IMR-90 (cell line): ENCODE measurements at regions not wholly inside any gene's neighbourhood (a gene's known extent, or its start where the extent isn't known, plus 50 kb on each side); places are given as distances from the start of the nearest gene placed in this dataset.

ENCODE experiments used
- ATAC-seq: fragments of 200-7000 bp; cut with Tn5 transposase; 2 replicates; pipeline ENCODE4 v1.9.1; 2020; ENCODE audit warnings: low read depth, mild to moderate bottlenecking, moderate library complexity
- BruUV-seq: library from RNA; stranded (reverse); fragments of 400-500 nt; replicated peaks from 2 replicates; lab custom pipeline; 2021; lab: Mats Ljungman, UMichigan
- CTCF ChIA-PET: fragments of 300-600 bp; formaldehyde crosslinking; extraction: SDS; loops from one replicate; lab custom pipeline; 2021; ENCODE audit warnings: antibody characterized with exemption; lab: Yijun Ruan, JAX
- POLR2A ChIA-PET: fragments of 300-600 bp; sonication (Branson Sonifier 250); formaldehyde crosslinking; loops from one replicate; lab custom pipeline; 2022; ENCODE audit warnings: antibody characterized with exemption; ENCODE audit not compliant: unreplicated experiment; lab: Charles Lee
- DNase-seq: peaks from one replicate; pipeline ENCODE4 v3.0.0; 2013
- H2AFZ ChIP-seq: replicated peaks from 2 replicates; pipeline ENCODE3; 2013; ENCODE audit warnings: low read length, mild to moderate bottlenecking; ENCODE audit not compliant: poor library complexity
- H2AK5ac ChIP-seq: 2 replicates; pipeline ENCODE4 v1.6.1; 2013; ENCODE audit warnings: low read depth, low read length, inconsistent platforms
- H2AK9ac ChIP-seq: replicated peaks from 2 replicates; pipeline ENCODE3; 2013; ENCODE audit warnings: mild to moderate bottlenecking, low read depth, low read length, moderate library complexity; ENCODE audit not compliant: poor library complexity
- H2BK120ac ChIP-seq: 2 replicates; pipeline ENCODE4 v1.6.1; 2013; ENCODE audit warnings: low read depth, low read length, inconsistent platforms
- H2BK15ac ChIP-seq: 3 replicates; pipeline ENCODE4 v1.6.1; 2013; ENCODE audit warnings: low read depth, low read length, inconsistent platforms
- H2BK20ac ChIP-seq: 2 replicates; pipeline ENCODE4 v1.6.1; 2013; ENCODE audit warnings: low read depth, mild to moderate bottlenecking, inconsistent platforms, low read length, moderate library complexity
- H2BK5ac ChIP-seq: 2 replicates; pipeline ENCODE4 v1.6.1; 2013; ENCODE audit warnings: mild to moderate bottlenecking, low read depth, low read length, inconsistent platforms; ENCODE audit not compliant: poor library complexity, severe bottlenecking
- H3K14ac ChIP-seq: replicated peaks from 2 replicates; pipeline ENCODE4 v1.6.1; 2013; ENCODE audit warnings: low read depth, low read length, inconsistent platforms
- H3K18ac ChIP-seq: 2 replicates; pipeline ENCODE4 v1.6.1; 2013; ENCODE audit warnings: low read depth, low read length, control low read depth
- H3K23ac ChIP-seq: 2 replicates; pipeline ENCODE4 v1.6.1; 2013; ENCODE audit warnings: low read depth, low read length, inconsistent platforms
- H3K27ac ChIP-seq: 2 replicates; pipeline ENCODE4 v1.5.1; 2013; ENCODE audit warnings: mild to moderate bottlenecking, control low read depth, low read length; ENCODE audit not compliant: insufficient read depth
- H3K27me3 ChIP-seq: 2 replicates; pipeline ENCODE4 v1.6.1; 2013; ENCODE audit warnings: low read length; ENCODE audit not compliant: control insufficient read depth, insufficient read depth
- H3K36me3 ChIP-seq: 2 replicates; pipeline ENCODE4 v1.6.1; 2013; ENCODE audit warnings: low read length, mixed read lengths; ENCODE audit not compliant: control insufficient read depth, insufficient read depth
- H3K4ac ChIP-seq: 2 replicates; pipeline ENCODE4 v1.6.1; 2013; ENCODE audit warnings: low read depth, low read length, inconsistent platforms
- H3K4me1 ChIP-seq: 2 replicates; pipeline ENCODE4 v1.6.1; 2013; ENCODE audit warnings: low read length, mixed read lengths; ENCODE audit not compliant: control insufficient read depth, insufficient read depth
- H3K4me2 ChIP-seq: 2 replicates; pipeline ENCODE4 v1.6.1; 2013; ENCODE audit warnings: low read depth, mild to moderate bottlenecking, control low read depth, low read length, moderate library complexity
- H3K4me3 ChIP-seq: 2 replicates; pipeline ENCODE4 v1.5.1; 2013; ENCODE audit warnings: low read depth, mild to moderate bottlenecking, control low read depth, low read length, moderate library complexity; ENCODE audit not compliant: insufficient read depth
- H3K56ac ChIP-seq: 2 replicates; pipeline ENCODE4 v1.6.1; 2013; ENCODE audit warnings: low read length, inconsistent platforms; ENCODE audit not compliant: insufficient read depth; ENCODE audit errors: extremely low read depth
- H3K79me1 ChIP-seq, 2 experiments: 2 replicates each; pipeline ENCODE4 v1.6.1; 2013; ENCODE audit warnings: low read length in 2 of 2, inconsistent platforms in 1 of 2, low read depth in 1 of 2
- H3K9ac ChIP-seq: 2 replicates; pipeline ENCODE4 v1.6.1; 2013; ENCODE audit warnings: low read depth, low read length, control low read depth
- H3K9me1 ChIP-seq: 2 replicates; pipeline ENCODE4 v1.6.1; 2013; ENCODE audit warnings: low read length, inconsistent platforms; ENCODE audit not compliant: insufficient read depth
- H3K9me3 ChIP-seq: 2 replicates; pipeline ENCODE4 v1.6.1; 2013; ENCODE audit warnings: low read length; ENCODE audit not compliant: control insufficient read depth, insufficient read depth
- H4K20me1 ChIP-seq: 2 replicates; pipeline ENCODE4 v1.6.1; 2013; ENCODE audit warnings: low read length, inconsistent platforms; ENCODE audit not compliant: insufficient read depth
- H4K5ac ChIP-seq: 2 replicates; pipeline ENCODE4 v1.6.1; 2013; ENCODE audit warnings: mild to moderate bottlenecking, low read depth, low read length, control low read depth
- H4K8ac ChIP-seq, 2 experiments: 2 replicates each; pipeline ENCODE4 v1.6.1; 2013; ENCODE audit warnings: low read depth in 2 of 2, low read length in 2 of 2, control low read depth in 1 of 2, inconsistent platforms in 1 of 2
- H4K91ac ChIP-seq: 2 replicates; pipeline ENCODE4 v1.6.1; 2013; ENCODE audit warnings: low read depth, low read length, inconsistent platforms; ENCODE audit not compliant: insufficient read depth
- BHLHE40 ChIP-seq: fragments of 150-350 bp; IDR thresholded peaks from 2 replicates; pipeline ENCODE4 v1.6.1; 2016; ENCODE audit warnings: mild to moderate bottlenecking, low read depth, low read length
- CHD1 ChIP-seq: IDR thresholded peaks from 2 replicates; pipeline ENCODE4 v1.6.1; 2012; ENCODE audit warnings: low read depth, low read length, improper control_type of control experiment
- FOS ChIP-seq: fragments of 150-350 bp; IDR thresholded peaks from 2 replicates; pipeline ENCODE4 v1.6.1; 2016; ENCODE audit warnings: low read depth, low read length
- MAFK ChIP-seq: IDR thresholded peaks from 2 replicates; pipeline ENCODE4 v1.6.1; 2012; ENCODE audit warnings: low read depth, low read length, improper control_type of control experiment
- MAZ ChIP-seq: IDR thresholded peaks from 2 replicates; pipeline ENCODE4 v1.6.1; 2012; ENCODE audit warnings: low read depth, mild to moderate bottlenecking, low read length, improper control_type of control experiment, moderate library complexity, borderline replicate concordance
- NFE2L2 ChIP-seq: fragments of 150-350 bp; IDR thresholded peaks from 2 replicates; pipeline ENCODE4 v1.6.1; 2016; ENCODE audit warnings: low read depth, mild to moderate bottlenecking, low read length
- RAD21 ChIP-seq: IDR thresholded peaks from 2 replicates; pipeline ENCODE4 v1.6.1; 2012; ENCODE audit warnings: low read length, improper control_type of control experiment
- RCOR1 ChIP-seq: IDR thresholded peaks from 2 replicates; pipeline ENCODE4 v1.6.1; 2012; ENCODE audit warnings: mild to moderate bottlenecking, low read length, improper control_type of control experiment; ENCODE audit not compliant: insufficient replicate concordance
- RFX5 ChIP-seq: IDR thresholded peaks from 2 replicates; pipeline ENCODE4 v1.8.0; 2012; ENCODE audit warnings: low read depth, mild to moderate bottlenecking, low read length, moderate library complexity
- SMC3 ChIP-seq: fragments of 150-350 bp; IDR thresholded peaks from 2 replicates; pipeline ENCODE4 v1.6.1; 2016; ENCODE audit warnings: low read depth, mild to moderate bottlenecking, antibody characterized with exemption, low read length, moderate library complexity
- WGBS, 2 experiments: methylation state at CpG; one replicate each; pipeline versions ENCODE4 v1.1.5 to v1.1.7; 2013; ENCODE audit warnings: missing lambda C conversion rate in 2 of 2; ENCODE audit not compliant: insufficient read length in 1 of 2; ENCODE audit errors: extremely low coverage in 2 of 2; 5-methylcytosine and 5-hydroxymethylcytosine counted together
- dilution Hi-C: fragments of 300-500 bp; cut with HindIII; formaldehyde crosslinking; loops from one replicate; pipeline ENCODE4 v1.14.3; 2018; ENCODE audit warnings: low sequenced_read_pairs; ENCODE audit not compliant: unreplicated experiment
- in situ Hi-C: fragments of 300-500 bp; cut with MboI; formaldehyde crosslinking; loops from 3 replicates; pipeline ENCODE4 v1.14.3; 2019; ENCODE audit warnings: low sequenced_read_pairs, inconsistent platforms, mixed read lengths
- intact Hi-C: fragments of 100-400 bp; cut with micrococcal nuclease; formaldehyde crosslinking; loops from 2 replicates; pipeline ENCODE4 v1.10.0; 2022
- TF ChIP-seq, protein P1 (sequence below): fragments of 150-350 bp; IDR thresholded peaks from 2 replicates; pipeline ENCODE4 v1.6.1; 2017; ENCODE audit warnings: mild to moderate bottlenecking, antibody characterized with exemption, low read length, low read depth

GRCh38 chr2:48118895-48119294 is 195.6 kb upstream of the FOXN2 start:
- H3K4ac ChIP-seq = no peak overlapping the region
- H4K91ac ChIP-seq = no peak overlapping the region
- H3K79me1 ChIP-seq = no peaks in the 10 kb centered on the region
- peaks cover 4% of the 10 kb centered on the region for H3K4me1 ChIP-seq
- H3K9me3 ChIP-seq = no peaks in the 10 kb centered on the region
- no peak overlapping the region for H4K5ac ChIP-seq
- intact Hi-C loops = no loop called here
- H2BK15ac ChIP-seq = no peak overlapping the region
- no peak overlapping the region for H2AK5ac ChIP-seq
- H2AFZ ChIP-seq = no peak overlapping the region
- no peak overlapping the region for H2BK120ac ChIP-seq
- no peak for DNase-seq
- H3K4me2 ChIP-seq = no peak overlapping the region
- TF ChIP-seq SMC3 (no peak), NFE2L2 (no peak), RFX5 (no peak), CHD1 (no peak), RCOR1 (no peak), MAFK (no peak), FOS (no peak), MAZ (no peak), BHLHE40 (no peak), RAD21 (no peak)
- TF ChIP-seq, protein P1, sequence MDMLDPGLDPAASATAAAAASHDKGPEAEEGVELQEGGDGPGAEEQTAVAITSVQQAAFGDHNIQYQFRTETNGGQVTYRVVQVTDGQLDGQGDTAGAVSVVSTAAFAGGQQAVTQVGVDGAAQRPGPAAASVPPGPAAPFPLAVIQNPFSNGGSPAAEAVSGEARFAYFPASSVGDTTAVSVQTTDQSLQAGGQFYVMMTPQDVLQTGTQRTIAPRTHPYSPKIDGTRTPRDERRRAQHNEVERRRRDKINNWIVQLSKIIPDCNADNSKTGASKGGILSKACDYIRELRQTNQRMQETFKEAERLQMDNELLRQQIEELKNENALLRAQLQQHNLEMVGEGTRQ = no peak
- H3K9me1 ChIP-seq = no peaks in the 10 kb centered on the region
- H3K36me3 ChIP-seq = no peaks in the 10 kb centered on the region
- no peak overlapping the region for H3K9ac ChIP-seq
- POLR2A ChIA-PET = no interaction called here
- no peak overlapping the region for H3K18ac ChIP-seq
- no peak overlapping the region for H3K27ac ChIP-seq
- no peak overlapping the region for H2AK9ac ChIP-seq
- no peaks in the 10 kb centered on the region for H3K27me3 ChIP-seq
- no peak overlapping the region for H3K23ac ChIP-seq
- no peak overlapping the region for H3K56ac ChIP-seq
- CTCF ChIA-PET = no interaction called here
- no peak overlapping the region for H4K8ac ChIP-seq
- no peak for ATAC-seq
- WGBS, 2 experiments = no CpG with 5 or more reads among the region's 6 CpGs
- H2BK20ac ChIP-seq = no peak overlapping the region
- no peaks in the 10 kb centered on the region for H4K20me1 ChIP-seq
- no peak overlapping the region for H3K4me3 ChIP-seq
- BruUV-seq = no TSS peak
- in situ Hi-C loops = no loop called here
- no peak overlapping the region for H3K14ac ChIP-seq
- dilution Hi-C loops = no loop called here
- no peak overlapping the region for H2BK5ac ChIP-seq
